Thyroid gland (tissue), 4 donors: ENCODE measurements at regions not wholly inside any gene's neighbourhood (a gene's known extent, or its start where the extent isn't known, plus 50 kb on each side); places are given as distances from the start of the nearest gene placed in this dataset.

Experiments used
- POLR2A ChIP-seq, 2 donors: fragments of 450-650 bp; IDR thresholded peaks; one replicate each; pipeline ENCODE4 v1.6.1; 2017; ENCODE audit warnings: antibody characterized with exemption in 2 of 2, mild to moderate bottlenecking in 2 of 2, moderate library complexity in 1 of 2
- TF ChIP-seq, protein P1 (sequence below), 6 experiments: fragments of 200-600 bp in 3 of 6; fragments of 450-650 bp in 3 of 6; sonication (generic) in 3 of 6; IDR thresholded peaks; one replicate each; pipeline ENCODE4 v1.5.1; 2016 to 2019; ENCODE audit warnings: antibody characterized with exemption in 6 of 6, mild to moderate bottlenecking in 2 of 6, inconsistent platforms in 1 of 6, moderate library complexity in 1 of 6

DNA sequence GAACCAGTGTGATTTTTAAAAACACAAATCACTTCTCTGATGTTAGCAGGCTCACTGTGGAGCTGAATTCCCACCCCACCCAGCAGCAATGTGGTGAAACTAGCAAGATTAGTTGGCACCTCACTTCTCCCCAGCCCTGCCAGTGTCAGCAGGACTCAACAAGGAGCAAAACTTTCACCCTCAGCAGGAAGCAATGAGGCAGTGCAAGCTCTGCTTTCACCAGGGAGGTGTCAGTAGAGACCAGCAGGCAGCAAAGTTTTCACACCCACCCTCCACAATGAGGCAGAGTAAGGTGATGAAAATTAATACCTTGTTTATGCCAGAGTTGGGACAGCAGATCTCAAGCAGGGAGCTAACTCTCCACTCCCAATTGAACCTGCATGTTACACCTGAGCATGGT is 565.0 kb downstream of the CETN3 start:
- TF ChIP-seq, protein P1, sequence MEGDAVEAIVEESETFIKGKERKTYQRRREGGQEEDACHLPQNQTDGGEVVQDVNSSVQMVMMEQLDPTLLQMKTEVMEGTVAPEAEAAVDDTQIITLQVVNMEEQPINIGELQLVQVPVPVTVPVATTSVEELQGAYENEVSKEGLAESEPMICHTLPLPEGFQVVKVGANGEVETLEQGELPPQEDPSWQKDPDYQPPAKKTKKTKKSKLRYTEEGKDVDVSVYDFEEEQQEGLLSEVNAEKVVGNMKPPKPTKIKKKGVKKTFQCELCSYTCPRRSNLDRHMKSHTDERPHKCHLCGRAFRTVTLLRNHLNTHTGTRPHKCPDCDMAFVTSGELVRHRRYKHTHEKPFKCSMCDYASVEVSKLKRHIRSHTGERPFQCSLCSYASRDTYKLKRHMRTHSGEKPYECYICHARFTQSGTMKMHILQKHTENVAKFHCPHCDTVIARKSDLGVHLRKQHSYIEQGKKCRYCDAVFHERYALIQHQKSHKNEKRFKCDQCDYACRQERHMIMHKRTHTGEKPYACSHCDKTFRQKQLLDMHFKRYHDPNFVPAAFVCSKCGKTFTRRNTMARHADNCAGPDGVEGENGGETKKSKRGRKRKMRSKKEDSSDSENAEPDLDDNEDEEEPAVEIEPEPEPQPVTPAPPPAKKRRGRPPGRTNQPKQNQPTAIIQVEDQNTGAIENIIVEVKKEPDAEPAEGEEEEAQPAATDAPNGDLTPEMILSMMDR (IDR thresholded peaks at IDR 0.05) = no peak
- no peak for TF ChIP-seq POLR2A (IDR thresholded peaks at IDR 0.05)
